SK-N-SH treated with all-trans-retinoic acid at 6 μM for 48 hours (cell line): ENCODE measurements at regions not wholly inside any gene's neighbourhood (a gene's known extent, or its start where the extent isn't known, plus 50 kb on each side); places are given as distances from the start of the nearest gene placed in this dataset.

Source experiments
- ATAC-seq: fragments of 200-7000 bp; cut with Tn5 transposase; 3 replicates; pipeline ENCODE4 v1.9.1; 2020; ENCODE audit warnings: mild to moderate bottlenecking, moderate library complexity
- ARNTL ChIP-seq: fragments of 450-650 bp; formaldehyde crosslinking; IDR thresholded peaks from 2 replicates; pipeline ENCODE4 v1.5.0; 2020; ENCODE audit warnings: low read depth, mild to moderate bottlenecking, moderate library complexity, borderline replicate concordance
- BACH2 ChIP-seq: fragments of 250-450 bp; sonication (Bioruptor Pico); IDR thresholded peaks from 2 replicates; pipeline ENCODE4 v1.9.0; 2021; ENCODE audit warnings: mild to moderate bottlenecking, borderline replicate concordance
- CSDC2 ChIP-seq: fragments of 250-450 bp; sonication (Bioruptor Pico); IDR thresholded peaks from 2 replicates; pipeline ENCODE4 v1.5.0; 2020; ENCODE audit warnings: mild to moderate bottlenecking, moderate library complexity
- ESRRG ChIP-seq: fragments of 250-450 bp; sonication (Bioruptor Pico); IDR thresholded peaks from 2 replicates; pipeline ENCODE4 v1.6.1; 2021; ENCODE audit warnings: mild to moderate bottlenecking
- GLIS3 ChIP-seq: fragments of 250-450 bp; sonication (Bioruptor Pico); IDR thresholded peaks from 2 replicates; pipeline ENCODE4 v1.5.0; 2020; ENCODE audit warnings: mild to moderate bottlenecking, moderate library complexity
- ISL1 ChIP-seq: fragments of 250-450 bp; sonication (Bioruptor Pico); IDR thresholded peaks from 2 replicates; pipeline ENCODE4 v2.1.2; 2022; ENCODE audit warnings: mild to moderate bottlenecking, moderate library complexity
- OSR1 ChIP-seq: fragments of 250-450 bp; sonication (Bioruptor Pico); IDR thresholded peaks from 2 replicates; pipeline ENCODE4 v1.8.0; 2022; ENCODE audit warnings: moderate library complexity, mild to moderate bottlenecking, inconsistent platforms
- PPARA ChIP-seq: fragments of 250-450 bp; sonication (Bioruptor Pico); IDR thresholded peaks from 2 replicates; pipeline ENCODE4 v1.5.0; 2020; ENCODE audit warnings: mild to moderate bottlenecking, borderline replicate concordance
- RARB ChIP-seq: fragments of 250-450 bp; sonication (Bioruptor Pico); IDR thresholded peaks from 2 replicates; pipeline ENCODE4 v1.8.0; 2021; ENCODE audit warnings: mild to moderate bottlenecking, moderate library complexity
- SNAI2 ChIP-seq: fragments of 250-450 bp; sonication (Bioruptor Pico); IDR thresholded peaks from 2 replicates; pipeline ENCODE4 v1.5.0; 2020; ENCODE audit warnings: mild to moderate bottlenecking, moderate library complexity
- TCF4 ChIP-seq: fragments of 250-450 bp; sonication (Bioruptor Pico); IDR thresholded peaks from 2 replicates; pipeline ENCODE4 v1.8.0; 2021; ENCODE audit warnings: mild to moderate bottlenecking, moderate library complexity, borderline replicate concordance
- TOX ChIP-seq: fragments of 250-450 bp; sonication (Bioruptor Pico); IDR thresholded peaks from 2 replicates; pipeline ENCODE4 v1.8.0; 2021; ENCODE audit warnings: mild to moderate bottlenecking, moderate library complexity, borderline replicate concordance
- ZC3H10 ChIP-seq: fragments of 250-450 bp; sonication (Bioruptor Pico); IDR thresholded peaks from 2 replicates; pipeline ENCODE4 v1.5.1; 2021; ENCODE audit warnings: mild to moderate bottlenecking, moderate library complexity
- ZFP3 ChIP-seq: fragments of 250-450 bp; sonication (Bioruptor Pico); IDR thresholded peaks from 2 replicates; pipeline ENCODE4 v1.5.0; 2020; ENCODE audit warnings: mild to moderate bottlenecking, moderate library complexity
- ZFP30 ChIP-seq: fragments of 450-650 bp; formaldehyde crosslinking; IDR thresholded peaks from 2 replicates; pipeline ENCODE4 v1.5.0; 2022; ENCODE audit warnings: mild to moderate bottlenecking, moderate library complexity
- ZNF565 ChIP-seq: fragments of 450-650 bp; formaldehyde crosslinking; conservative IDR thresholded peaks from 2 replicates; pipeline ENCODE4 v1.5.0; 2020; ENCODE audit warnings: low read depth, mild to moderate bottlenecking, moderate library complexity
- ZNF70 ChIP-seq: fragments of 450-650 bp; formaldehyde crosslinking; IDR thresholded peaks from 2 replicates; pipeline ENCODE4 v1.5.0; 2020; ENCODE audit warnings: mild to moderate bottlenecking, moderate library complexity
- ZNF8 ChIP-seq: fragments of 450-650 bp; formaldehyde crosslinking; IDR thresholded peaks from 2 replicates; pipeline ENCODE4 v1.5.0; 2020; ENCODE audit warnings: mild to moderate bottlenecking, moderate library complexity
- TF ChIP-seq, protein P1 (sequence below): fragments of 250-450 bp; sonication (Bioruptor Pico); IDR thresholded peaks from 2 replicates; pipeline ENCODE4 v1.5.0; 2020; ENCODE audit warnings: mild to moderate bottlenecking, moderate library complexity
- TF ChIP-seq, protein P2 (sequence below): fragments of 250-450 bp; sonication (Bioruptor Pico); IDR thresholded peaks from 2 replicates; pipeline ENCODE4 v1.5.1; 2021; ENCODE audit warnings: mild to moderate bottlenecking, moderate library complexity
- TF ChIP-seq, protein P3 (sequence below): fragments of 250-450 bp; sonication (Bioruptor Pico); IDR thresholded peaks from 2 replicates; pipeline ENCODE4 v1.8.0; 2020; ENCODE audit warnings: mild to moderate bottlenecking, moderate library complexity, borderline replicate concordance
- TF ChIP-seq, protein P4 (sequence below): fragments of 250-450 bp; sonication (Bioruptor Pico); IDR thresholded peaks from 2 replicates; pipeline ENCODE4 v1.5.1; 2020; ENCODE audit warnings: low read depth, mild to moderate bottlenecking, moderate library complexity
- TF ChIP-seq, protein P5 (sequence below): fragments of 250-450 bp; sonication (Bioruptor Pico); IDR thresholded peaks from 2 replicates; pipeline ENCODE4 v1.8.0; 2021; ENCODE audit warnings: low read depth, mild to moderate bottlenecking, moderate library complexity, borderline replicate concordance

DNA sequence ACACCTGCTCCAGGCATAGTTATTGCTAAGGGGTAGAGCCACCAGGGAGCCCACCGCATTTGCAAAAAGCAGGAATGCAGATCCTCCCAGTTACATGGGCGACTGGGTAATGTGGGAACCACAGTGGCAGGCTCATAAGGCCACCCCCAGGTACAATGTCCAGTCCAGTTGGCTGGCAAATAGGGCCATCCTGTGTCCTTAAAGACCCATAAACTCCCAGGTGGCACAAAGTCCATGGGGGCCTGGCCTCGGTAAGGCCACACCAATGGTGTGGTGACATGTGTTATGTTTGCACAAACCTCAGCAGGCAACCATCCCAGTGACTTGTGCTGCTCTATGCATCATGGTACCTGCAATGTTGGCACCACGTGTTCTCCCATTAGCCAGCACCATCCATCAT, 283.6 kb upstream of the GYPC start:
- ATAC-seq, result no peak
- TF ChIP-seq, protein P1, sequence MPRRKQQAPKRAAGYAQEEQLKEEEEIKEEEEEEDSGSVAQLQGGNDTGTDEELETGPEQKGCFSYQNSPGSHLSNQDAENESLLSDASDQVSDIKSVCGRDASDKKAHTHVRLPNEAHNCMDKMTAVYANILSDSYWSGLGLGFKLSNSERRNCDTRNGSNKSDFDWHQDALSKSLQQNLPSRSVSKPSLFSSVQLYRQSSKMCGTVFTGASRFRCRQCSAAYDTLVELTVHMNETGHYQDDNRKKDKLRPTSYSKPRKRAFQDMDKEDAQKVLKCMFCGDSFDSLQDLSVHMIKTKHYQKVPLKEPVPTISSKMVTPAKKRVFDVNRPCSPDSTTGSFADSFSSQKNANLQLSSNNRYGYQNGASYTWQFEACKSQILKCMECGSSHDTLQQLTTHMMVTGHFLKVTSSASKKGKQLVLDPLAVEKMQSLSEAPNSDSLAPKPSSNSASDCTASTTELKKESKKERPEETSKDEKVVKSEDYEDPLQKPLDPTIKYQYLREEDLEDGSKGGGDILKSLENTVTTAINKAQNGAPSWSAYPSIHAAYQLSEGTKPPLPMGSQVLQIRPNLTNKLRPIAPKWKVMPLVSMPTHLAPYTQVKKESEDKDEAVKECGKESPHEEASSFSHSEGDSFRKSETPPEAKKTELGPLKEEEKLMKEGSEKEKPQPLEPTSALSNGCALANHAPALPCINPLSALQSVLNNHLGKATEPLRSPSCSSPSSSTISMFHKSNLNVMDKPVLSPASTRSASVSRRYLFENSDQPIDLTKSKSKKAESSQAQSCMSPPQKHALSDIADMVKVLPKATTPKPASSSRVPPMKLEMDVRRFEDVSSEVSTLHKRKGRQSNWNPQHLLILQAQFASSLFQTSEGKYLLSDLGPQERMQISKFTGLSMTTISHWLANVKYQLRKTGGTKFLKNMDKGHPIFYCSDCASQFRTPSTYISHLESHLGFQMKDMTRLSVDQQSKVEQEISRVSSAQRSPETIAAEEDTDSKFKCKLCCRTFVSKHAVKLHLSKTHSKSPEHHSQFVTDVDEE (CRISPR knock-in tag), result no peak
- TF ChIP-seq ISL1 (CRISPR knock-in tag) (no peak), ZNF70 (CRISPR knock-in tag) (no peak), CSDC2 (CRISPR knock-in tag) (no peak), ARNTL (no peak), ZFP30 (CRISPR knock-in tag) (no peak), GLIS3 (CRISPR knock-in tag) (no peak), TOX (no peak)

DNA sequence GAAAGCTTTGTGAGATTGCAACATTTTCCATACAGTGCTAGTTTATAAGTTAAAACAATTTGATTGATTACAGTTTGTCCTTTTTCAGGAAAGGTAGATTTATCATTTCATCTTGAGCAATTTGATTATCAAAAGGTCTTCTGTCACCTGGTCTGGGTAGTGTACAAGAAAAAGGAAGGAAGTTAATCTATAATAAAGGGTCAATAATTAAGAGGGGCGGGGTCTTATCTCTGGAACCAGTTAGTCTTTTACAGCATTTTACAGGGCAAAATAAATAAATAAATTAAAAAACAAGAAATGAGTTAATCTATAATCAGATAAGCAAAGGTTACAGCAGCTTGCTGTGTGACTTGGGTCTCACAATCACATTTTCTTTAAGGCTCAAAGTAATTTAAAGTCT, 277.8 kb upstream of the GYPC start:
- ATAC-seq, result no peak
- no peak for TF ChIP-seq CSDC2 (CRISPR knock-in tag)
- TF ChIP-seq, protein P1 (CRISPR knock-in tag), result no peak
- no peak for TF ChIP-seq ESRRG
- TF ChIP-seq, protein P2, sequence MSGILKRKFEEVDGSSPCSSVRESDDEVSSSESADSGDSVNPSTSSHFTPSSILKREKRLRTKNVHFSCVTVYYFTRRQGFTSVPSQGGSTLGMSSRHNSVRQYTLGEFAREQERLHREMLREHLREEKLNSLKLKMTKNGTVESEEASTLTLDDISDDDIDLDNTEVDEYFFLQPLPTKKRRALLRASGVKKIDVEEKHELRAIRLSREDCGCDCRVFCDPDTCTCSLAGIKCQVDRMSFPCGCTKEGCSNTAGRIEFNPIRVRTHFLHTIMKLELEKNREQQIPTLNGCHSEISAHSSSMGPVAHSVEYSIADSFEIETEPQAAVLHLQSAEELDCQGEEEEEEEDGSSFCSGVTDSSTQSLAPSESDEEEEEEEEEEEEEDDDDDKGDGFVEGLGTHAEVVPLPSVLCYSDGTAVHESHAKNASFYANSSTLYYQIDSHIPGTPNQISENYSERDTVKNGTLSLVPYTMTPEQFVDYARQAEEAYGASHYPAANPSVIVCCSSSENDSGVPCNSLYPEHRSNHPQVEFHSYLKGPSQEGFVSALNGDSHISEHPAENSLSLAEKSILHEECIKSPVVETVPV (CRISPR knock-in tag), result no peak
- no peak for TF ChIP-seq ZFP30 (CRISPR knock-in tag)
- TF ChIP-seq TCF4 (CRISPR knock-in tag), result no peak
- no peak for TF ChIP-seq SNAI2 (CRISPR knock-in tag)
- TF ChIP-seq, protein P3, sequence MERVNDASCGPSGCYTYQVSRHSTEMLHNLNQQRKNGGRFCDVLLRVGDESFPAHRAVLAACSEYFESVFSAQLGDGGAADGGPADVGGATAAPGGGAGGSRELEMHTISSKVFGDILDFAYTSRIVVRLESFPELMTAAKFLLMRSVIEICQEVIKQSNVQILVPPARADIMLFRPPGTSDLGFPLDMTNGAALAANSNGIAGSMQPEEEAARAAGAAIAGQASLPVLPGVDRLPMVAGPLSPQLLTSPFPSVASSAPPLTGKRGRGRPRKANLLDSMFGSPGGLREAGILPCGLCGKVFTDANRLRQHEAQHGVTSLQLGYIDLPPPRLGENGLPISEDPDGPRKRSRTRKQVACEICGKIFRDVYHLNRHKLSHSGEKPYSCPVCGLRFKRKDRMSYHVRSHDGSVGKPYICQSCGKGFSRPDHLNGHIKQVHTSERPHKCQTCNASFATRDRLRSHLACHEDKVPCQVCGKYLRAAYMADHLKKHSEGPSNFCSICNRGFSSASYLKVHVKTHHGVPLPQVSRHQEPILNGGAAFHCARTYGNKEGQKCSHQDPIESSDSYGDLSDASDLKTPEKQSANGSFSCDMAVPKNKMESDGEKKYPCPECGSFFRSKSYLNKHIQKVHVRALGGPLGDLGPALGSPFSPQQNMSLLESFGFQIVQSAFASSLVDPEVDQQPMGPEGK (CRISPR knock-in tag), result no peak
- TF ChIP-seq OSR1, result no peak
- TF ChIP-seq ZNF70 (CRISPR knock-in tag), result no peak
- TF ChIP-seq BACH2 (CRISPR knock-in tag), result no peak
- TF ChIP-seq RARB (CRISPR knock-in tag), result no peak
- TF ChIP-seq ZNF8, result no peak
- no peak for TF ChIP-seq ZNF565 (CRISPR knock-in tag)
- no peak for TF ChIP-seq PPARA (CRISPR knock-in tag)
- TF ChIP-seq, protein P4, sequence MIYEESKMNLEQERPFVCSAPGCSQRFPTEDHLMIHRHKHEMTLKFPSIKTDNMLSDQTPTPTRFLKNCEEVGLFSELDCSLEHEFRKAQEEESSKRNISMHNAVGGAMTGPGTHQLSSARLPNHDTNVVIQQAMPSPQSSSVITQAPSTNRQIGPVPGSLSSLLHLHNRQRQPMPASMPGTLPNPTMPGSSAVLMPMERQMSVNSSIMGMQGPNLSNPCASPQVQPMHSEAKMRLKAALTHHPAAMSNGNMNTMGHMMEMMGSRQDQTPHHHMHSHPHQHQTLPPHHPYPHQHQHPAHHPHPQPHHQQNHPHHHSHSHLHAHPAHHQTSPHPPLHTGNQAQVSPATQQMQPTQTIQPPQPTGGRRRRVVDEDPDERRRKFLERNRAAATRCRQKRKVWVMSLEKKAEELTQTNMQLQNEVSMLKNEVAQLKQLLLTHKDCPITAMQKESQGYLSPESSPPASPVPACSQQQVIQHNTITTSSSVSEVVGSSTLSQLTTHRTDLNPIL, result no peak
- no peak for TF ChIP-seq TOX

DNA sequence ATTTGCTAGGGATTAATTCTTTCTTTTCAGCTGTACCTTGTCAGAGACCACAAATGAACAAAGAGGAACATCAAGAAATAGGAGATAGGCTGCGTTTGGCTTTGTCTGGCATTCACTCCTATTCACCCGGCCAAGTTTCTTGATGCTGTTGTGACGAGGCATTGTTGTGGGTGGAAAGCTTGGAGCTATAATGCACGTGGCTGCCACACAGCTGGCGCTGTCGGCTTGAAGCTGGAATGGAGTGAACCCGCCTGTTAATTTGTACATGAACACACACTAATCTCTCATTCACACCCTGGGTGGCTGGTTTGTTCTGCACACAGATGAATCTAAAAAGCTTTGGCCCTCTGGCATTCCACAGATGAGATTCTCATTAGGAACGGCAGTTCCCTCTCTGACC, 274.9 kb upstream of the GYPC start:
- ATAC-seq, result no peak
- TF ChIP-seq ZNF565 (CRISPR knock-in tag), result no peak
- no peak for TF ChIP-seq TCF4 (CRISPR knock-in tag)
- TF ChIP-seq, protein P2 (CRISPR knock-in tag), result no peak
- no peak for TF ChIP-seq ISL1 (CRISPR knock-in tag)
- no peak for TF ChIP-seq BACH2 (CRISPR knock-in tag)
- no peak for TF ChIP-seq ARNTL
- TF ChIP-seq, protein P5, sequence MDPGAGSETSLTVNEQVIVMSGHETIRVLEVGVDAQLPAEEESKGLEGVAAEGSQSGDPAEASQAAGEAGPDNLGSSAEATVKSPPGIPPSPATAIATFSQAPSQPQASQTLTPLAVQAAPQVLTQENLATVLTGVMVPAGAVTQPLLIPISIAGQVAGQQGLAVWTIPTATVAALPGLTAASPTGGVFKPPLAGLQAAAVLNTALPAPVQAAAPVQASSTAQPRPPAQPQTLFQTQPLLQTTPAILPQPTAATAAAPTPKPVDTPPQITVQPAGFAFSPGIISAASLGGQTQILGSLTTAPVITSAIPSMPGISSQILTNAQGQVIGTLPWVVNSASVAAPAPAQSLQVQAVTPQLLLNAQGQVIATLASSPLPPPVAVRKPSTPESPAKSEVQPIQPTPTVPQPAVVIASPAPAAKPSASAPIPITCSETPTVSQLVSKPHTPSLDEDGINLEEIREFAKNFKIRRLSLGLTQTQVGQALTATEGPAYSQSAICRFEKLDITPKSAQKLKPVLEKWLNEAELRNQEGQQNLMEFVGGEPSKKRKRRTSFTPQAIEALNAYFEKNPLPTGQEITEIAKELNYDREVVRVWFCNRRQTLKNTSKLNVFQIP (CRISPR knock-in tag), result no peak
- no peak for TF ChIP-seq TOX
- TF ChIP-seq CSDC2 (CRISPR knock-in tag), result no peak
- TF ChIP-seq ZFP30 (CRISPR knock-in tag), result no peak
- TF ChIP-seq ESRRG, result no peak
- no peak for TF ChIP-seq OSR1
- no peak for TF ChIP-seq ZNF8
- TF ChIP-seq SNAI2 (CRISPR knock-in tag), result no peak
- no peak for TF ChIP-seq ZC3H10
- no peak for TF ChIP-seq ZNF70 (CRISPR knock-in tag)
- TF ChIP-seq ZFP3 (CRISPR knock-in tag), result no peak
- TF ChIP-seq RARB (CRISPR knock-in tag), result no peak
